M059J (cell line): ENCODE measurements at regions not wholly inside any gene's neighbourhood (a gene's known extent, or its start where the extent isn't known, plus 50 kb on each side); places are given as distances from the start of the nearest gene placed in this dataset.
A peak's percentile ranks its signal among the peaks of the same experiment; 100 is the strongest.

Experiments
- DNase-seq: peaks from one replicate; pipeline ENCODE4 v3.0.0-alpha.2; 2012; ENCODE audit warnings: low read depth

GRCh38 chr20:7078804-7079203, 311.3 kb downstream of the BMP2 start:
- DNase-seq: no peak

GRCh38 chr20:7080472-7080871, 313.0 kb downstream of the BMP2 start:
- DNase-seq: no peak

- peak; percentile 64 for DNase-seq
Observed at GRCh38 chr20:7085467-7085866, 318.0 kb downstream of the BMP2 start.

- no peak for DNase-seq
Observed at GRCh38 chr20:7087803-7088202, 320.3 kb downstream of the BMP2 start.

- no peak for DNase-seq
Observed at GRCh38 chr20:7090001-7090400, 322.5 kb downstream of the BMP2 start.

- DNase-seq: no peak
Observed at GRCh38 chr20:7090811-7091210, 323.3 kb downstream of the BMP2 start.

- no peak for DNase-seq
Observed at GRCh38 chr20:7091655-7092054, 324.2 kb downstream of the BMP2 start.

- peak; percentile 44 for DNase-seq
Observed at GRCh38 chr20:7094438-7094997, 327.0 kb downstream of the BMP2 start.

- no peak for DNase-seq
Observed at GRCh38 chr20:7106910-7107309, 339.4 kb downstream of the BMP2 start.

- no peak for DNase-seq
Observed at GRCh38 chr20:7108929-7109328, 341.4 kb downstream of the BMP2 start.

GRCh38 chr20:7113577-7114466, 346.3 kb downstream of the BMP2 start:
- peak; percentile 33 for DNase-seq

- DNase-seq: no peak
Observed at GRCh38 chr20:7123457-7123856, 356.0 kb downstream of the BMP2 start.

GRCh38 chr20:7124120-7124519, 356.6 kb downstream of the BMP2 start:
- no peak for DNase-seq

GRCh38 chr20:7136886-7137285, 369.4 kb downstream of the BMP2 start:
- no peak for DNase-seq

- no peak for DNase-seq
Observed at GRCh38 chr20:7137395-7138151, 370.1 kb downstream of the BMP2 start.

GRCh38 chr20:7144464-7144863, 377.0 kb downstream of the BMP2 start:
- peak; percentile 5 for DNase-seq

- no peak for DNase-seq
Observed at GRCh38 chr20:7146552-7147219, 379.2 kb downstream of the BMP2 start.

- DNase-seq: no peak
Observed at GRCh38 chr20:7147220-7147601, 379.7 kb downstream of the BMP2 start.

GRCh38 chr20:7151676-7152470, 384.4 kb downstream of the BMP2 start:
- DNase-seq: peak; percentile 13

- DNase-seq: no peak
Observed at GRCh38 chr20:7155282-7155681, 387.8 kb downstream of the BMP2 start.

- DNase-seq: peak; percentile 5
Observed at GRCh38 chr20:7155794-7156193, 388.3 kb downstream of the BMP2 start.
